ENCODE measurements at regions not wholly inside any gene's neighbourhood (a gene's known extent, or its start where the extent isn't known, plus 50 kb on each side); places are given as distances from the start of the nearest gene placed in this dataset.
"Not testable (repeated sequence)": the region's sequence is repeated elsewhere in the genome, so short reads cannot be mapped to it uniquely, and the experiment has no call there.

DNA sequence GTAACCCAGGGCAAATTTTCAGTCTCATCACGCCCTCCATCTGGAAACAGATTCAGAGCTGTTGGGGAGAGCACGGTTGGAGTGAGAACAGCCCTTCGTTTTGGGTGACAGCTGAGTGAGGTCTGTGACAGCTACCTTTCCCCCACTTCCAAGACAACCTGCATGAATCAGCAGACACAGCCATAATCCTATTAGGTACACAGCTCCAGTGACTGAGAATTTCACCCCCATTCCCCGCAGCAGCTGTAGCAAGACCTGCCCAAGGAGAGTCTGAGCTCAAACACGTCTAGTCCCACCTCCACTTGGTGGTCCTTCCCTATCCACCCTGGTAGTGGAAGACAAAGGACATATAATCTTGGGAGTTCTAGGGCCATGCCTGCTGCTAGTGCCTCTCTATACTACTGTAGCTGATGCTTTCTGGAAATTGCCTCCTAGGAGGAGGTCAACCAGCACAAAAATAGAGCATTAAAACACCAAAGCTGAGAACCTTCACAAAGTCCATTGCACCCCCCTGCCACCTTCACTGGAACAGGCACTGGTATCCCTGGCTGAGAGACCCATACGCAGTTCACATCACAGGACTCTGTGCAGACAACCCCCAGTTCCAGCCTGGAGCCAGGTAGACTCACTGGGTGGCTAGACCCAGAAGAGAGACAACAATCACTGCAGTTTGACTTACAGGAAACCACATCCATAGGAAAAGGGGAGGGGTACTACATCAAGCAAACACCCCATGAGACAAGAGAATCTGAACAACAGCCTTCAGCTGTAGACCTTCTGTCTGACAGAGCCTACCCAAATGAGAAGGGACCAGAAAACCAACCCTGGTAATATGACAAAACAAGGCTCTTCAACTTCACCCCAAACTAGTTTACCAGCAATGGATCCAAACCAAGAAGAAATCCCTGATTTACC lies 448.6 kb upstream of the CBLB start:
- H3K4me3 ChIP-seq (ENCODE audit: low read length), result no peak overlapping the region
- TF ChIP-seq ZNF274 (IDR thresholded peaks at IDR 0.05; ENCODE audit: low read depth, low read length), result no peak

GRCh38 chr3:106321438-106321837 lies 452.6 kb upstream of the CBLB start:
- H3K4me3 ChIP-seq (ENCODE audit: low read length), result not testable (repeated sequence)

- no peak overlapping the region for H3K4me3 ChIP-seq (ENCODE audit: low read length)
- TF ChIP-seq ZNF274 (IDR thresholded peaks at IDR 0.05; ENCODE audit: low read depth, low read length), result no peak
Measured at GRCh38 chr3:106323586-106323985, 454.8 kb upstream of the CBLB start.

DNA sequence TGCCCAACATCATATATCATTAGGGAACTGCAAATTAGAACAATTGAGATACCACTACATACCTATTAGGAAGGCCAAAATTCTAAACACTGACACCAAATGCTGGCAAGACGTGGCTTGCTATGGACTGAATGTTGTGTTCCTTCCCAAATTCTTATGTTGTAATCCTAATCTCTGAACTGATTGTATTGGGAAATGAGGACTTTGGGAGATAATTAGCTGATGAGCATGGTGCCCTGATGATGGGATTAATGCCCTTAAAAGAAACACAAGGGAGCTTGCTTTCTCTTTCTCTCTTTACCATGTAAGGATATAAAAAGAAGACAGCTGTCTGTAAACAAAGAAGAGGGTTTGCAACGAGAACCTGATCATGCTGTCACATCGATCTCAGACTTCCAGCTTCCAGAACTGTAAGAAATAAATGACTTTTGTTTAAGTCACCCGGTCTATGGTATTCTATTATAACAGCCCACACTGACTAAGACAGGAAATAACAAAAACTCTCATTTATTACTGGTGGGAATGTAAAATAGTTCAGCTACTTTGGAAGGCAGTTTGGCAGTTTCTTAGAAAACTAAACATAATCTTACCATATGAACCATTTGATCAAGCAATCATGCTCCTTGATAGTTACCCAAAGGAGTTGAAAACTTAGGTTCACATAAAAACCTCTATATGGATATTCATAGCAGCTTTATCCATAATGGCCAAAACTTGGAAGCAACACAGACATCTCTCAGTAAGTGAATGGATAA lies 458.3 kb upstream of the CBLB start:
- TF ChIP-seq ZNF274 (IDR thresholded peaks at IDR 0.05; ENCODE audit: low read depth, low read length), result no peak
- H3K4me3 ChIP-seq (ENCODE audit: low read length), result no peak overlapping the region

DNA sequence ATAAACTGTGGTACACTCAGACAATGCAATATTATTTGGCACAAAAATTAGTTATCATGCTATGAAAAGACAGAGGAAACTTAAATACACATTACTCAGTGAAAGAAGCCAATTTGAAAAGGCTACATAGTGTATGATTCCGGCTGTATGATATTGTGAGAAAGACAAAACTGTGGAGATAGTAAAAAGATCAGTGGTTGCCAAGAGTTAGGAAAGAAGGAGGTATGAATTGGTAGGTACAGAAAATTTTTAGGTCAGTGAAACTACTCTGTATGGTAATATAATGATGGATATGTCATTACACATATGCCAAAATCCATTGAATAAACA lies 458.8 kb upstream of the CBLB start:
- TF ChIP-seq ZNF274 (IDR thresholded peaks at IDR 0.05; ENCODE audit: low read depth, low read length), result no peak
- H3K4me3 ChIP-seq (ENCODE audit: low read length), result no peak overlapping the region

GRCh38 chr3:106328224-106328623 lies 459.4 kb upstream of the CBLB start:
- no peak for TF ChIP-seq ZNF274 (IDR thresholded peaks at IDR 0.05; ENCODE audit: low read depth, low read length)
- H3K4me3 ChIP-seq (ENCODE audit: low read length), result no peak overlapping the region

DNA sequence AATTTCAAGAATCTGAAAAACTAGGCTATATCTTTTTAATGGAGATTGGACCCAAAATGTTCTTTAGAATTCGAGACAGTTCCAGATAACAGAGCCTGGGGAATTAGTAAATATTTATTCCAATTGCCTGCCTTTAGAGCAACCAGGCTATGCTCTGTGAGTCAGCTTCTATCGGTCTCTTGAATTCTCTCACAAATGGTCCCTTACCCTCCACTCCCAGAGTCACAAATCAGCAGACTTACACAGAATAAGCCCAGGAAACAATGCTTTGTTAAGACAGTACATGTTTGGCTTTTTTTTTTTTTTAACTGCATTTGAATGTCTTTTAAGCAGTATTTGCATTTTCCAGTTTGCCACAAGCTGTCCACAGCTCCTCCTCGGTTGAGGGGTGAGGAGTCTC lies 460.7 kb upstream of the CBLB start:
- TF ChIP-seq ZNF274 (IDR thresholded peaks at IDR 0.05; ENCODE audit: low read depth, low read length), result no peak
- no peak overlapping the region for H3K4me3 ChIP-seq (ENCODE audit: low read length)

DNA sequence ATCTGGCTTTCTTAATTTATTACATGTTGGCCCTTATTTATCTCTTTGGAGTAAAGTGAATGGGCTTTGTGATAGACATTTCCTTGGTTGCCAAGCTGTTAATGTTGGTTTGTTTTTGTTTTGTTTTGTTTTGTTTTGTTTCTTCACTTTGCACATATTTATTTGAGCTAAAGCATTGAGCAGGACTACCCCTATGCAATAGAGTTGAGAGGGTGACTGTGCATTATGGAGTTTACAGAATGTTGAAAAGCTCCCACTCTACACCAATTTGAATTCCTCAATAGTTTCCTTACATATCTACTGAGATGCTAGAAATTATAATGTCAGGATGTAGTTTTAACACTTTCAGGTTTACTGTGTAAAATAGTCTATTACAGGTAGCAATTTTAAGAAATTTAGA lies 462.8 kb upstream of the CBLB start:
- no peak overlapping the region for H3K4me3 ChIP-seq (ENCODE audit: low read length)
- TF ChIP-seq ZNF274 (IDR thresholded peaks at IDR 0.05; ENCODE audit: low read depth, low read length), result no peak

DNA sequence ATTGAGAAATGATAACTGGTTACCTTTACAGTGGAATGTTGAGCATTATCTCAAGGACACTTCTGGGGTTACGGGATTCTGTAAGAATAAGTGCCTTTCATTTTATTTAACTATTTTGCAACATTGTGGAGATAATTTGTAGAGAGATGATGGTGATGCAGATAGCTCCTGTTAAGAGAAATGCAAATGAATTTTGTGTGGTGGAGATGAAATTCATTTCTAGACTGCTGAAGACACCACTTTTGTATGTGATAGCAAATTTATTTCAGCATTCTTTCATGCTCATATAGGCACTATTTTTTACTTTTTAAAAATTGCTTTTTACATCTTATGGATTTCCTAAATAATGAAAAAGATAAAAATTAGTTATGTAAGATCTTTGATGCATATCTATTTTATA lies 463.3 kb upstream of the CBLB start:
- no peak for TF ChIP-seq ZNF274 (IDR thresholded peaks at IDR 0.05; ENCODE audit: low read depth, low read length)
- H3K4me3 ChIP-seq (ENCODE audit: low read length), result no peak overlapping the region

DNA sequence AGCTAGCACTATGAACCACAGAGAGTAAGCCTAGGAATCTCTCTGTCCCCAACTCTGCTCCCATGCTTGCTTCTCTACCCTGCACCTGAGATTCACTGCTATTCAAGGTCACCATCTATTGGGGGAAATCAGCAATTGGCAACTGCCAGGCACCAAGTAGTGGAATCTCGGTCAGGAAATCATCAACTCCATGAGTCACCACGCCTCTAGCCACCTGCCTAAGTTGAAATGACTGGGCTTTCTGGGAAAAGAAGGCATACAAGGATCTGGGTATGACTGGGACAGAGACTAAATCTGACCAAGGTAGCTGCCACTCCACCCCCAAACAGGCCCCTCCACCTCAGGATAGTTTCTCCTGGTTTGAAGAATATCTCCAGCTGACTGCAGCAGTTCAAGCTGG lies 464.1 kb upstream of the CBLB start:
- no peak for TF ChIP-seq ZNF274 (IDR thresholded peaks at IDR 0.05; ENCODE audit: low read depth, low read length)
- no peak overlapping the region for H3K4me3 ChIP-seq (ENCODE audit: low read length)

DNA sequence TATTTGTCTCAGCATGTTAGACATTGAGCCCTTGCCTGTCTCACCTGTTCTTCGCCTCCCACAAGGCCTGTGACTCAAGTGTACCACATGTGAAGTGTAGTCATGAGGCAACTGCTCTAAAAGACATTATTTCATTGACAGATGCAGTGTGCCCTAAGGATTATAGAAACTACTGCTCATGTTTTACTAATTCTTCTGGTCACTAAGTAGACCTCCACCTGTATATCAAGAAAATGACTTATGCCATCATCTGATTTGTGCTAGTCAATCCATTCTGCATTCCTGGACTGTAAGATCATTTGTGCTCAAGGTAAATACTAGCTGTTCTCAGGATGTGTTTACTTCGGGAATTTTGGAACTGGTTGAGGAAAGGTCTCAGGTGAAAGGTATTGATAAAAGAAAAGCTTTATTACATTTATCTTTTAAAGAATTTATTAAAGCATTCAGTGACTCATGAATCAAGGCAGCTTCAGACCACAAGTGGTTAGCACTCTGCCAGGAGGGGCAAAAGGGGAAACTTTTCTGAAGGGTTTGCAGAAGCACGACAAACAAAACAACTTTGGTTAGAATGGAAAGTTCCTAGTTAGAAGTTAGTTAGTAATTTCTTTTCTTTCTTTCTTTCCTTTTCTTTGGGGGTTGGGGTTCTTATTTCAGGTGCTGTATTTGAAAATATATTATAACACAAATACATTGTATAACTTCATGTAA lies 465.3 kb upstream of the CBLB start:
- H3K4me3 ChIP-seq (ENCODE audit: low read length), result no peak overlapping the region
- TF ChIP-seq ZNF274 (IDR thresholded peaks at IDR 0.05; ENCODE audit: low read depth, low read length), result no peak

DNA sequence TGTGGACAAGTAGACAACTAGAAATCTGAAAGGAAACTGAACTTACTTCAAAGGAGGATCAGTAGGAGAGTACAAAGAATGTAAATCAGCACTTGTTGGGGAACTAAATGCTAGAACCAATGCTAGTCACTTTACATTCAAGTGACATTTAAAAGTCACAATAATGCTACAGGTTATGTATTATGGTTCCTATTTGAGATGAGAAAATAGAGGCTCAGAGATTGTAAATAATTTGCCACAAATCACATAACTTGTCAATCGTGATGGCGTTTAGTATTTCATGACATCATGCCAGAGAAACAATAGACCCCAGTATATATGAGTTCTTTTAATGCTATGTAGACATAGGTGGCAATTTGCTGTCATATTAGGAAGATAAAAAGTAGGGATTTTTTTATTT lies 467.8 kb upstream of the CBLB start:
- H3K4me3 ChIP-seq (ENCODE audit: low read length), result no peak overlapping the region
- TF ChIP-seq ZNF274 (IDR thresholded peaks at IDR 0.05; ENCODE audit: low read depth, low read length), result no peak

DNA sequence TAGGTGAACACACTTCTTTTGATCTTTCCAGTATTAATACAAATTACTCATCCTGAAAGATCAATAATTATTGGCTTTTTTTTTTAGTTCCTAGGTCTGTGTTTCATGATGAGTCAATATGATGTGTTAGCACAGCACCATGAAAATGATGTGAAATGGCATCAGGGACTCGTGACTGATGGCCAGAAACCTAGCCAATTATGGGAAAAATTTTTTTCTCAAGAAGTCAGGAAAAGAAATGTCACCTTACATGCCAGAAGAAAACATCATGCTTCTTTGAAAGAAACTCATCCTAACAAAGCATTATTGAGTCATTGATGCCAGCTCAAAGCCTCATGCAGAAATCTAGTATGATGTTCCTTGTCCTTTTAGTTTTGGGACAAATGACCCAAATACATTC lies 468.3 kb upstream of the CBLB start:
- no peak for TF ChIP-seq ZNF274 (IDR thresholded peaks at IDR 0.05; ENCODE audit: low read depth, low read length)
- H3K4me3 ChIP-seq (ENCODE audit: low read length), result no peak overlapping the region

GRCh38 chr3:106338582-106339214 lies 469.9 kb upstream of the CBLB start:
- no peak overlapping the region for H3K4me3 ChIP-seq (ENCODE audit: low read length)
- TF ChIP-seq ZNF274 (IDR thresholded peaks at IDR 0.05; ENCODE audit: low read depth, low read length), result no peak

All from GM08714 (cell line).